HG03045 (cell line): ENCODE measurements at regions not wholly inside any gene's neighbourhood (a gene's known extent, or its start where the extent isn't known, plus 50 kb on each side); places are given as distances from the start of the nearest gene placed in this dataset.

Source experiments
- ATAC-seq: cut with Tn5 transposase; IDR thresholded peaks from one replicate; pipeline ENCODE4 v1.9.1; 2021; ENCODE audit warnings: mild to moderate bottlenecking, moderate library complexity; ENCODE audit not compliant: unreplicated experiment

DNA sequence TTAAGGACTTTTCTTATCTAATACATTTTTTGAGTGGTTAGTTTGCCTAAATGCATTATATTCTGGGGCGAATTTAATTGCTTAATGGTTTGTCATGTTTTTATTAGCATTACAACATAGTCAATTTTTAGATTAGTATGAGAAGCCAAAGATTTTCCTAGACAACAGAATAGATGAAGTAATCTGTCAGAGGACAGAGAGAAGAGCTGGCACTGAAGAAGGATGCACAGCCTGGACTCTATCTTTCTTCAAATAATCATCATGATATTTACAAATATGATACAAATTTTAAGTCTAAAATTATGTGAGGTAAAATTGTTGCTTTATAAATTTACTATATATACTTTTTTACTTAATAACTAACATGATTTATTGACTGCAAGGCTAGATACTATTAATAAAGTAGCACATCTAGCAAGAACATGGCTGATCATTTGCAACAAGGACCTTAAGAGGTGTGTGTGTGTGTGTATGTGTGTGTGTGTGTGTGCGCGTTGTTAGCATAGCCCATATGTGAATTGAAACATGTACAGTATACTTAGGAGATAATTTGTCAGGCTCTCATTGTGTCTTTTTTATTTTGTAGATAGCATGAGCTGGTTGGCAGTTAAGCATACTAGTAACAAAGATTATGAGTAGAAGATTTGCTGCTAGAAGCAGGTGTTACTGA is 752.2 kb downstream of the DCDC2C start:
- no peak for ATAC-seq

DNA sequence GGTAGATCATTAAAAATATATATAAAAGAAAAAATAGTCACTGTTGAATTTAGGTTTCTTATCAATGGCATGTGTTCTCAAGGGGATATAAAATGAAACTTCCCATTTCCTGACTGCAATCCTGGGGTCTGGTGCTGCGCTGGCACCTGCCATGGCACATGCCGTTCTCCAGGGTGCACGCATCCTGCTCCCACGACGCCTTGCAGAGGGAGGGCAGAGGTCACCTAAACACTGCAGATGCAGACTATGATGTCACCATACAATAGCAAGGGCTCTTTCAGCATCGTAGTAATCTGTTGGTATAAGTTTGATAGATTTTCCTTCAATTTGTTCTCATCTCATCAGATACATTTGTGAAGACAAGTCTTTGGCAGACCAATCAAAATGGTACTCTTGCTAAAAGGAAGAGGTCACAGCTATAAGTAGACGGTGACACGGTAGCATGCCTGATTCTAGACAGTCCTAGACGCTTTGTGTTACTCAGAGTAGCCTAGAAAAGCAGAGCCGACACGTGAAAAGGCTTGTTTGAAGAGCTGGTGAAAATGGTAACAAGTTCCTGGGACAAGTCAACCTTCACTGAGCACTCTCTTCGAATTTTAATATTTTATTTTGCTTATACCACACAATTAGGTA is 761.4 kb downstream of the DCDC2C start:
- ATAC-seq: no peak

DNA sequence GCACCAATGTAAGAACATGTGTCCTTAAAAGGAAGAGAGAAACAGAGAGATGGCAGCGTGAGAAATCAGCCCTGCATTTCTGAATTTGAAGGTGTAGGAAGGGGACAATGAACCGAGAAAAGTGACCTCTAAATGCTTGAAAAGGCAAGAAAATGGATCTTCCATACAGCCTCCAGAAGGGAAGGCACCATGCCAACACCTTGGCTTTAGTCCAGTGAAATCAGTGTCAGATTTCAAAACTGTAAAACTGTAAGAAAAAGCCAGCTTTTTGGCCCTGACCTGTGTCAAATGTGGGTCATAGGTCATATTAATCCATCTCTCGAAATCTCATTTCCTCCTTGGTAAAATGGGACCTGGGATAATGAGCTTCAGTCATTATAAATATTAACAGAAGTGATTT is 762.3 kb downstream of the DCDC2C start:
- ATAC-seq: no peak

GRCh38 chr2:4475618-4476017 is 772.2 kb downstream of the DCDC2C start:
- ATAC-seq: no peak

- no peak for ATAC-seq
These were observed 779.7 kb downstream of the DCDC2C start for GRCh38 chr2:4483050-4483449.

- no peak for ATAC-seq
These were observed 783.6 kb downstream of the DCDC2C start for GRCh38 chr2:4486971-4487370.

GRCh38 chr2:4499316-4500030 is 796.1 kb downstream of the DCDC2C start:
- ATAC-seq: no peak

DNA sequence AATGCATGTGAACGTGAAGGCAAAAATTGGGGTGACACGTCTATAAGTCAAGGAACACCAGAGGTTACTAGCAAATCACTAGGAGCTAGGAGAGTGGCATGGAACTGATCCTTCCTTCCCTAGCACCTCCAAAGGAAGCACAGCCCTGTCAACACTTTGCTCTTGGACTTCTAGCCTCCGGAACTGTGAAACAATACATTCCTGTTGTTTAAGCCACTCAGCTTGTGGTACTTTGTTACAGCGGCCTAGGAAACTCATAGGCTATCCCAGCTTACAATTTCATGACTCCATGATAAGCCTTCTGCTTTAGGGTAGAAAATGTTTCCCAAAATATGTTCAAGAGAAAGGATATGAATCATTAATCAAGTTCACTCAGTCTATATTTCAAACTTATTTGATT is 798.1 kb downstream of the DCDC2C start:
- no peak for ATAC-seq

GRCh38 chr2:4502230-4502843 is 799.0 kb downstream of the DCDC2C start:
- no peak for ATAC-seq

DNA sequence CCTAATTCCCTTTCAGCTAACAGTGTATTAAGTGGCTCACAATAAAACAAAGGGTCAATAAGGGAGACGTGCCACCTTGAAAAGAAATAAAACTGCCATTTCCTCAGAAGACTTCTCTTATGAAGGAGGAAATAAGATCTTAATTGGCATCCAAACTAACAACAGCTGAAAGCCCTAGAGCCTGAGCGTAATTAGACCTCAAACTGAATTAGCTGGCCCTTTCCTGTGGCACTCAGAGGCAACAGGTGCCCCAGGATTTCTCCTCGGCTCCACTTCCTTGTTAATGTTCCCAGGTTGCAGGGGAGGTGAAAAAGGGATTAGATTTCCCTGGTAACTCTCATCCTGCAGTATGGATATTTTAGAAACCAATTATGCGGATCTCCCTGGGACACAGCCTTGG is 804.3 kb downstream of the DCDC2C start:
- ATAC-seq: no peak

GRCh38 chr2:4515871-4516761 is 812.7 kb downstream of the DCDC2C start:
- ATAC-seq: no peak

GRCh38 chr2:4518596-4518995 is 815.2 kb downstream of the DCDC2C start:
- ATAC-seq: no peak

DNA sequence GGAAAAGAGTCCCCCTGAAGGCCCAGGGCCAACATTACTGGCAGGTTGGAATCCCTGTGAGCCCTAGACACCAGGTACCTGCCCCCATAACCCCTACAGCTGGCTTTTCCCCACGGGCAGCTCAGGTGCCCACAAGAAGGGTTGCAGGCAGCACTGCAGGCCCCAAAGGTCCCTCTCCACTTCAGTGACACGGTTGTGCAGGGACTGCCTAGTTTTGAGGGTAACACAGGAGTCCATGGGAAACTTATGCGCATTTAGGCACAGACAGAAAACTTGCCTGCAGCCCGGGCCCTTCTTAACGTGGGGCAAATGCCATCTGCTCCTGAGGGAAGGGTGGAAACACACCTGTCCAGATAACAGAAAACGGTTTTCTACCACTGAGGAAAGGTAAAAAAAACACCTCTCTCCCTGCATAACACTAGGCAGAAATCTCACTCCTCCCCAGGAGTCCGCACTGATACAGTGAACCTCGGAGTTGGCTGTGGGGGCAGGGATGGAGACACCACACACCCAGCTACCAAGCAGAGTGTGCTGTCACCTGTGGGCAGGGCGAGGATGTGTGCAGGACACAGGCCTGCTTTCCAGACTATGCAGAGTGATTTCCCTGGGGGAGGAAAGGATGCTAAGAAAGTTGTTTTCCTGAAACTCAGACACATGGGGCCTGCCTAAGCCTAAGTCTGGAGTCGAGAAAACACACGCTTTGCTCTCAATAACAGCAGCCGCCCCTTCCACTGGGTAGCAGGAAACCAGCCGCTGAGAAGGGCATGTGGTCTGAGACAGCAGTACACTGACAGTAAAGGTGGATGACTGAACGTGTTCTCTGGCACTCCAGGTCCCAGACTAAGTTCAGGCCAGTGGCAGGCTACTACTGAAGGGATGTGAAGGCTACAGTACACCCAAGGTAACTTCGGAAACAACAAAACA is 819.4 kb downstream of the DCDC2C start:
- no peak for ATAC-seq

DNA sequence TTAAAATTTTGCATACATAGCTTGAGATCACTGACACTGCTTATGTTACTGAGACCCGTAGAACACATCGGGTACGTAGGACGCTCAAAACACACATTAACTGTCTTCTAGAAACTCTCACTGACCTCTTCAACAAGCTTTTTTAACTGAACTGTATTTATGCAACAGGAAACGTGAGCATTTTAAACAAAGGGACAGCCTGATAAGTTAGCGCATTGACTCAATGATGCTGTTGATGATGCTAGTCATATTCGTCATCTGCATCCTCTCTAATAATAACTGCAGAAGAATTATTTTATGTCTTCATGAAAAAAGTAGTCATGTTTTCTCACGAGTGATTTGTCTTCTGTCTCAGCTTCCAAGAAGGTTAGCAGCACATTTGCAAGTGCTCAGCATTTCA is 824.0 kb downstream of the DCDC2C start:
- ATAC-seq: no peak

GRCh38 chr2:4528246-4528645 is 824.9 kb downstream of the DCDC2C start:
- ATAC-seq: no peak

GRCh38 chr2:4528773-4529172 is 825.4 kb downstream of the DCDC2C start:
- no peak for ATAC-seq

DNA sequence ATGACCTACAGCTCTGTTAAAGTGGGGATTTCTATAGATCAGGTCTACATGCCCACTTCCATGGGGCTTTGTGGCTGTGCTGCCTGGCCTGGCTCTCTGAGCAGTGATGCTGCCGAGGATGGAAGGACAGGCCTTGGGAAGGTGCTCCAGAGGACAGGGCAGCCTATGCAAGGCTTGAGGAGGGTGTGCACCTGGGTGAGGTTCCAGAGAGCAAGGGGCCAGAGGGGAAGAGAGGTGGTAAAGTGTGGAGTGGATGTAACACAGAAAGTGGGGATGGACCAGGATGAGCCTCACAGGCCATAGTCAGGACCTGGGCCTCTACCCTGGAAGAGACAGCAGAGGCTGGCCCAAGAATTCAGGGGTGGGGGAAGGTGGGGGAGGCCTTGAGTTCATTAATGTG is 826.4 kb downstream of the DCDC2C start:
- no peak for ATAC-seq

DNA sequence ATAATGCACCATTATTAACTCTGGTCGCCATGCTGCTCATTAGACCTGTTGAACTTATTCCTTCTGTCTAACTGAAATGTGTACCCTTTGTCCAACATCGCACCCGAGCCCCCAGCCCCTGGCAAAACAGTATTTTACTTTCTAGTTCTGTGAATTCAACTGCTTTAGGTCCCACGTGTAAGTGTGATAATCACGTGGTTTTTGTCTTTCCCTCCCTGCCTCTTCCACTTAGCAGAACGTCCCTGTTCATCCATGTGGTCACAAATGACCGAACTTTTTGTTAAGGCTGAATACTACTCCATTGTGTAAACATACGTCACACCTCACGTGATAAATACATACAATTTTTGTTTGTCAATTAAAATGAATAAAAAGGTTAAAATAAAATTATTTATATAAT is 826.9 kb downstream of the DCDC2C start:
- no peak for ATAC-seq

DNA sequence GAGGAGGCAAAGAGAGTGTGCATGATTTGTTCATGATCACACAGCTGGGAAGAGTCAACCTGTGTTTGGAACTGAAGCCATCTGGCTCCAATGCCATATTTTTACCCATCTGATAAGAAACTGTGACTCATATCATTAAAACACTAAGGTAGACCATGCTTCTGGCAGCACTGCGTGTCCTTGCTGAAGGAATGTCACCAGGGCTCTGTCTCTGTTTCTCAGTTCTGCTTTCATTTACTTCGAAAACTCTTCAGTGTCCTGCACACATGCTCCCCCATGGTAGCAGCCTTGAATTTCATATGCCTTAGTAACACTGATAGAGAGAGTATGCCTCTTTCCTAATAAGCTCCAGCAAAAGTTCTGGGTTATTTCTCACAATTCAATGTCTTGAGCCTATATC is 830.4 kb downstream of the DCDC2C start:
- ATAC-seq: no peak

GRCh38 chr2:4539121-4539520 is 835.7 kb downstream of the DCDC2C start:
- no peak for ATAC-seq
